PC-3 (cell line): ENCODE measurements at regions not wholly inside any gene's neighbourhood (a gene's known extent, or its start where the extent isn't known, plus 50 kb on each side); places are given as distances from the start of the nearest gene placed in this dataset.

Source experiments
- ATAC-seq: fragments of 200-7000 bp; cut with Tn5 transposase; 2 replicates; pipeline ENCODE4 v1.9.1; 2020; ENCODE audit warnings: mild to moderate bottlenecking, moderate library complexity
- BruUV-seq: library from RNA; stranded (reverse); fragments of 400-500 nt; replicated peaks from 2 replicates; lab custom pipeline; 2021; lab: Mats Ljungman, UMichigan
- CTCF ChIA-PET: fragments of 300-600 bp; sonication (Branson Sonifier 250); formaldehyde crosslinking; loops from one replicate; lab custom pipeline; 2022; ENCODE audit warnings: antibody characterized with exemption; lab: Charles Lee
- POLR2A ChIA-PET: fragments of 300-600 bp; sonication (Branson Sonifier 250); formaldehyde crosslinking; loops from one replicate; lab custom pipeline; 2022; ENCODE audit warnings: antibody characterized with exemption; ENCODE audit not compliant: unreplicated experiment; lab: Charles Lee
- DNase-seq: peaks from one replicate; pipeline ENCODE4 v3.0.0-alpha.2; 2015
- H2AFZ ChIP-seq: fragments of 300-600 bp; sonication (generic); 2 replicates; pipeline ENCODE4 v1.6.0; 2016; ENCODE audit warnings: antibody characterized with exemption, low read length
- H3F3A ChIP-seq: fragments of 300-600 bp; sonication (generic); one replicate; pipeline ENCODE4 v1.6.0; 2017; ENCODE audit warnings: antibody characterized with exemption, low read length, control low read depth, mild to moderate bottlenecking; ENCODE audit not compliant: unreplicated experiment
- H3K27ac ChIP-seq: fragments of 300-600 bp; sonication (generic); 2 replicates; pipeline ENCODE4 v1.5.1; 2016; ENCODE audit warnings: mild to moderate bottlenecking, low read length
- H3K27me3 ChIP-seq: fragments of 300-600 bp; sonication (generic); 2 replicates; pipeline ENCODE4 v1.6.1; 2016; ENCODE audit warnings: low read length, mixed read lengths
- H3K36me3 ChIP-seq: fragments of 300-600 bp; sonication (generic); 2 replicates; pipeline ENCODE4 v1.6.1; 2016; ENCODE audit warnings: low read depth, mixed run types, low read length, mixed read lengths
- H3K4me1 ChIP-seq: fragments of 300-600 bp; sonication (generic); 2 replicates; pipeline ENCODE4 v1.5.1; 2016; ENCODE audit warnings: low read length; ENCODE audit not compliant: insufficient read depth
- H3K4me2 ChIP-seq: fragments of 300-600 bp; sonication (generic); 2 replicates; pipeline ENCODE4 v1.6.0; 2016; ENCODE audit warnings: low read length
- H3K4me3 ChIP-seq: fragments of 300-600 bp; sonication (generic); 2 replicates; pipeline ENCODE4 v1.5.1; 2016; ENCODE audit warnings: mild to moderate bottlenecking, low read length, mixed read lengths
- H3K79me2 ChIP-seq: fragments of 300-600 bp; sonication (generic); 2 replicates; pipeline ENCODE4 v1.6.1; 2017; ENCODE audit warnings: low read length, mixed read lengths
- H3K9ac ChIP-seq: fragments of 300-600 bp; sonication (generic); 2 replicates; pipeline ENCODE4 v1.6.0; 2016; ENCODE audit warnings: mild to moderate bottlenecking, low read length
- H3K9me2 ChIP-seq: fragments of 300-600 bp; sonication (generic); replicated peaks from 2 replicates; pipeline ENCODE4 v1.6.1; 2016; ENCODE audit warnings: mixed run types, low read length, mixed read lengths
- H3K9me3 ChIP-seq: fragments of 300-600 bp; sonication (generic); 2 replicates; pipeline ENCODE4 v1.6.1; 2016; ENCODE audit warnings: low read length, mixed read lengths
- H4K20me1 ChIP-seq: fragments of 300-600 bp; sonication (generic); 2 replicates; pipeline ENCODE4 v1.6.1; 2016; ENCODE audit warnings: low read length, mixed read lengths
- CTCF ChIP-seq: fragments of 300-600 bp; sonication (generic); conservative IDR thresholded peaks from 2 replicates; pipeline ENCODE4 v1.5.1; 2017; ENCODE audit warnings: antibody characterized with exemption, low read depth, mild to moderate bottlenecking, low read length
- EZH2 ChIP-seq: fragments of 300-600 bp; sonication (generic); IDR thresholded peaks from one replicate; pipeline ENCODE4 v1.6.1; 2017; ENCODE audit warnings: antibody characterized with exemption, mild to moderate bottlenecking, low read length; ENCODE audit not compliant: unreplicated experiment
- EZH2phosphoT487 ChIP-seq: fragments of 300-600 bp; sonication (generic); IDR thresholded peaks from 2 replicates; pipeline ENCODE4 v1.6.1; 2018; ENCODE audit warnings: mild to moderate bottlenecking, antibody characterized with exemption, low read length, borderline replicate concordance
- intact Hi-C: fragments of 100-400 bp; cut with micrococcal nuclease; formaldehyde crosslinking; loops from 2 replicates; pipeline ENCODE4 v1.9.0; 2023

- no peak for DNase-seq
- Histone ChIP-seq H3K36me3 (no peaks in the 10 kb centered on the region), H3K9me2 (no peaks in the 10 kb centered on the region), H3K27me3 (no peaks in the 10 kb centered on the region), H3K9me3 (no peaks in the 10 kb centered on the region), H3K9ac (no peak overlapping the region), H3K4me1 (no peaks in the 10 kb centered on the region), H3K4me2 (no peak overlapping the region), H2AFZ (no peak overlapping the region), H3K79me2 (no peaks in the 10 kb centered on the region), H3K27ac (no peak overlapping the region), H4K20me1 (no peaks in the 10 kb centered on the region), H3F3A (no peaks in the 10 kb centered on the region), H3K4me3 (no peak overlapping the region)
- TF ChIP-seq CTCF (no peak), EZH2 (no peak), EZH2phosphoT487 (no peak)
- BruUV-seq, result no TSS peak
- no peak for ATAC-seq
- intact Hi-C loops, result no loop called here
- ChIA-PET CTCF (no interaction called here), POLR2A (no interaction called here)
These were observed 1337.9 kb downstream of the PLA2G4A start for GRCh38 chr1:188166654-188167053.

GRCh38 chr1:188169971-188170370 lies 1341.2 kb downstream of the PLA2G4A start:
- no peaks in the 10 kb centered on the region for H3K4me1 ChIP-seq
- H3K9me3 ChIP-seq, result no peaks in the 10 kb centered on the region
- no peak overlapping the region for H3K4me3 ChIP-seq
- TF ChIP-seq EZH2, result no peak
- TF ChIP-seq EZH2phosphoT487, result no peak
- no peak for TF ChIP-seq CTCF
- no peak overlapping the region for H3K27ac ChIP-seq
- ChIA-PET CTCF (no interaction called here), POLR2A (no interaction called here)
- no peaks in the 10 kb centered on the region for H3K79me2 ChIP-seq
- H3K9me2 ChIP-seq, result no peaks in the 10 kb centered on the region
- no peaks in the 10 kb centered on the region for H3K27me3 ChIP-seq
- H3F3A ChIP-seq, result no peaks in the 10 kb centered on the region
- intact Hi-C loops, result no loop called here
- H3K4me2 ChIP-seq, result no peak overlapping the region
- no TSS peak for BruUV-seq
- H3K9ac ChIP-seq, result no peak overlapping the region
- DNase-seq, result no peak
- H4K20me1 ChIP-seq, result no peaks in the 10 kb centered on the region
- no peaks in the 10 kb centered on the region for H3K36me3 ChIP-seq
- ATAC-seq, result no peak
- no peak overlapping the region for H2AFZ ChIP-seq

- no peaks in the 10 kb centered on the region for H3F3A ChIP-seq
- no peak overlapping the region for H3K4me2 ChIP-seq
- no peaks in the 10 kb centered on the region for H4K20me1 ChIP-seq
- H3K4me1 ChIP-seq, result no peaks in the 10 kb centered on the region
- TF ChIP-seq EZH2phosphoT487, result no peak
- TF ChIP-seq CTCF, result no peak
- no peak for TF ChIP-seq EZH2
- no peaks in the 10 kb centered on the region for H3K9me3 ChIP-seq
- no peaks in the 10 kb centered on the region for H3K36me3 ChIP-seq
- H2AFZ ChIP-seq, result no peak overlapping the region
- intact Hi-C loops, result no loop called here
- no peaks in the 10 kb centered on the region for H3K27me3 ChIP-seq
- CTCF ChIA-PET, result no interaction called here
- no TSS peak for BruUV-seq
- no peaks in the 10 kb centered on the region for H3K79me2 ChIP-seq
- no peak for ATAC-seq
- H3K27ac ChIP-seq, result no peak overlapping the region
- no peak overlapping the region for H3K9ac ChIP-seq
- H3K9me2 ChIP-seq, result no peaks in the 10 kb centered on the region
- POLR2A ChIA-PET, result no interaction called here
- no peak overlapping the region for H3K4me3 ChIP-seq
- no peak for DNase-seq
These were observed 1341.7 kb downstream of the PLA2G4A start for GRCh38 chr1:188170411-188170810.
